ENCODE measurements at regions not wholly inside any gene's neighbourhood (a gene's known extent, or its start where the extent isn't known, plus 50 kb on each side); places are given as distances from the start of the nearest gene placed in this dataset.
A peak's percentile ranks its signal among the peaks of the same experiment; 100 is the strongest.

GRCh38 chr2:145157741-145158591, 638.0 kb upstream of the ZEB2 start:
- BruUV-seq (replicated peaks) = no TSS peak
- no peak for DNase-seq (ENCODE audit: low spot score)
- peaks cover 2% of the 10 kb centered on the region for H3K9me3 ChIP-seq (ENCODE audit: low read depth, low read length, poor library complexity, severe bottlenecking)
- no peak overlapping the region for H3K27ac ChIP-seq (ENCODE audit: low read depth, low read length, poor library complexity, severe bottlenecking)
- H3K4me1 ChIP-seq (ENCODE audit: insufficient read depth, low read length, poor library complexity, severe bottlenecking) = peaks cover 19% of the 10 kb centered on the region
- no peak overlapping the region for H3K4me3 ChIP-seq (ENCODE audit: low read depth, low read length, poor library complexity, severe bottlenecking)
- ChIA-PET POLR2A (ENCODE audit: low non-redundant PET) (no interaction called here), CTCF (no interaction called here)
- no peak for TF ChIP-seq EZH2 (IDR thresholded peaks at IDR 0.05; ENCODE audit: borderline replicate concordance, low read depth, low read length, poor library complexity, severe bottlenecking)
- no peak for TF ChIP-seq CTCF (conservative IDR thresholded peaks at IDR 0.05; ENCODE audit: low read depth, low read length)
- no peaks in the 10 kb centered on the region for H3K27me3 ChIP-seq (replicated peaks; ENCODE audit: insufficient read depth, low read depth, low read length, poor library complexity)
- no peaks in the 10 kb centered on the region for H3K36me3 ChIP-seq (ENCODE audit: insufficient read depth, low read length, poor library complexity, severe bottlenecking)
- intact Hi-C loops (cut with micrococcal nuclease; ENCODE audit: unreplicated experiment) = no loop called here

- Histone ChIP-seq H3K9me3 (ENCODE audit: low read depth, low read length, poor library complexity, severe bottlenecking) (peaks cover 6% of the 10 kb centered on the region), H3K36me3 (ENCODE audit: insufficient read depth, low read length, poor library complexity, severe bottlenecking) (no peaks in the 10 kb centered on the region), H3K27ac (ENCODE audit: low read depth, low read length, poor library complexity, severe bottlenecking) (peak overlapping the region; percentile 9), H3K4me1 (ENCODE audit: insufficient read depth, low read length, poor library complexity, severe bottlenecking) (peaks cover 19% of the 10 kb centered on the region), H3K27me3 (replicated peaks; ENCODE audit: insufficient read depth, low read depth, low read length, poor library complexity) (no peaks in the 10 kb centered on the region), H3K4me3 (ENCODE audit: low read depth, low read length, poor library complexity, severe bottlenecking) (no peak overlapping the region)
- no peak for DNase-seq (ENCODE audit: low spot score)
- ChIA-PET POLR2A (ENCODE audit: low non-redundant PET) (no interaction called here), CTCF (no interaction called here)
- no peak for TF ChIP-seq CTCF (conservative IDR thresholded peaks at IDR 0.05; ENCODE audit: low read depth, low read length)
- no peak for TF ChIP-seq EZH2 (IDR thresholded peaks at IDR 0.05; ENCODE audit: borderline replicate concordance, low read depth, low read length, poor library complexity, severe bottlenecking)
- BruUV-seq (replicated peaks) = no TSS peak
- intact Hi-C loops (cut with micrococcal nuclease; ENCODE audit: unreplicated experiment) = no loop called here
Measured at GRCh38 chr2:145157036-145157675, 637.2 kb upstream of the ZEB2 start.

DNA sequence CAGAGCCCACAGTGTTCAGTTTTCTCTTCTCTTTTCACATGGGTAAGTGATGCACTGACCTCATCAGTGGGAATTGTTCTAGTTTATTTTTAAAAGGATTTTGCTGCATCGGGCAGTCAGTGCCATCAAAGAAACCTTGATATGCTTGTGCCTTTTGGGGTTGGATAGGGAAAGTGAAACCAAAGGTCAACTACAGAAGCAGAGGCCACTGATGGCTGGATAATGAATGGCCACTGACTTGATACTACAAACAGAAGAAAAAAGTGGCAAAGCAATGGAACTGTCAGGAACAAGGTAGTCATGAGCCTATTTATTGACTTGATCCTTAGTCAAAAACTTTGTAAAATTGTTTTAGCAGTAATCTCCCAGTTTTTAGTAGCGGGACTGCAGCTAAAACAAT, 636.3 kb upstream of the ZEB2 start:
- no TSS peak for BruUV-seq (replicated peaks)
- H3K27ac ChIP-seq (ENCODE audit: low read depth, low read length, poor library complexity, severe bottlenecking) = no peak overlapping the region
- intact Hi-C loops (cut with micrococcal nuclease; ENCODE audit: unreplicated experiment) = no loop called here
- CTCF ChIA-PET = no interaction called here
- peaks cover 17% of the 10 kb centered on the region for H3K4me1 ChIP-seq (ENCODE audit: insufficient read depth, low read length, poor library complexity, severe bottlenecking)
- DNase-seq (ENCODE audit: low spot score) = no peak
- no peak overlapping the region for H3K4me3 ChIP-seq (ENCODE audit: low read depth, low read length, poor library complexity, severe bottlenecking)
- no peaks in the 10 kb centered on the region for H3K27me3 ChIP-seq (replicated peaks; ENCODE audit: insufficient read depth, low read depth, low read length, poor library complexity)
- TF ChIP-seq EZH2 (IDR thresholded peaks at IDR 0.05; ENCODE audit: borderline replicate concordance, low read depth, low read length, poor library complexity, severe bottlenecking) (no peak), CTCF (conservative IDR thresholded peaks at IDR 0.05; ENCODE audit: low read depth, low read length) (no peak)
- H3K9me3 ChIP-seq (ENCODE audit: low read depth, low read length, poor library complexity, severe bottlenecking) = peaks cover 6% of the 10 kb centered on the region
- POLR2A ChIA-PET (ENCODE audit: low non-redundant PET) = no interaction called here
- H3K36me3 ChIP-seq (ENCODE audit: insufficient read depth, low read length, poor library complexity, severe bottlenecking) = no peaks in the 10 kb centered on the region
